Endodermal cell (in vitro differentiated cells): ENCODE measurements at regions not wholly inside any gene's neighbourhood (a gene's known extent, or its start where the extent isn't known, plus 50 kb on each side); places are given as distances from the start of the nearest gene placed in this dataset.

Experiments
- DNase-seq: peaks from one replicate; pipeline ENCODE4 v3.0.0-alpha.2; 2017
- H3K27ac ChIP-seq: 2 replicates; pipeline ENCODE4 v1.5.1; 2013; ENCODE audit warnings: mild to moderate bottlenecking, low read depth, low read length, moderate library complexity
- H3K27me3 ChIP-seq: 2 replicates; pipeline ENCODE4 v1.6.1; 2013; ENCODE audit warnings: mild to moderate bottlenecking, low read length, moderate library complexity; ENCODE audit not compliant: insufficient read depth, control insufficient read depth, poor library complexity, severe bottlenecking
- H3K36me3 ChIP-seq: 2 replicates; pipeline ENCODE4 v1.7.0; 2013; ENCODE audit warnings: mild to moderate bottlenecking, low read length, moderate library complexity; ENCODE audit not compliant: control insufficient read depth, insufficient read depth
- H3K4me1 ChIP-seq: one replicate; pipeline ENCODE4 v1.7.0; 2013; ENCODE audit warnings: low read length; ENCODE audit not compliant: control insufficient read depth, insufficient read depth
- H3K4me3 ChIP-seq: 2 replicates; pipeline ENCODE4 v1.5.1; 2013; ENCODE audit warnings: mild to moderate bottlenecking, low read length, moderate library complexity
- H3K9ac ChIP-seq: 2 replicates; pipeline ENCODE4 v1.6.1; 2013; ENCODE audit warnings: mild to moderate bottlenecking, low read length, moderate library complexity; ENCODE audit not compliant: poor library complexity, severe bottlenecking; ENCODE audit errors: extremely low read depth
- H3K9me3 ChIP-seq: 2 replicates; pipeline ENCODE4 v1.6.1; 2013; ENCODE audit warnings: mild to moderate bottlenecking, low read length, moderate library complexity; ENCODE audit not compliant: control insufficient read depth
- H3K27ac Mint-ChIP-seq: 2 replicates; pipeline ENCODE4 v1.8.0; 2020; ENCODE audit warnings: mixed read lengths
- H3K27me3 Mint-ChIP-seq: 2 replicates; pipeline ENCODE4 v1.8.0; 2021; ENCODE audit warnings: mild to moderate bottlenecking, mixed read lengths; ENCODE audit not compliant: insufficient read depth
- H3K36me3 Mint-ChIP-seq: 2 replicates; pipeline ENCODE4 v1.8.0; 2020; ENCODE audit warnings: low read depth, mixed read lengths
- H3K4me1 Mint-ChIP-seq: 2 replicates; pipeline ENCODE4 v1.8.0; 2020; ENCODE audit warnings: mixed read lengths
- H3K4me3 Mint-ChIP-seq: 2 replicates; pipeline ENCODE4 v1.8.0; 2020; ENCODE audit warnings: mild to moderate bottlenecking, moderate library complexity, mixed read lengths
- H3K9me3 Mint-ChIP-seq: 2 replicates; pipeline ENCODE4 v1.8.0; 2020; ENCODE audit warnings: mild to moderate bottlenecking, mixed read lengths
- WGBS, 2 experiments: methylation state at CpG; one replicate each; pipeline versions ENCODE4 v1.1.5 to v1.1.7; 2013; ENCODE audit warnings: missing lambda C conversion rate in 2 of 2, mixed read lengths in 1 of 2; ENCODE audit not compliant: insufficient coverage in 1 of 2, insufficient read length in 1 of 2; 5-methylcytosine and 5-hydroxymethylcytosine counted together
- TF ChIP-seq, protein P1 (sequence below): fragments of 200-600 bp; sonication (generic); conservative IDR thresholded peaks from 2 replicates; pipeline ENCODE4 v1.5.0; 2021; ENCODE audit warnings: antibody characterized with exemption, mild to moderate bottlenecking

DNA sequence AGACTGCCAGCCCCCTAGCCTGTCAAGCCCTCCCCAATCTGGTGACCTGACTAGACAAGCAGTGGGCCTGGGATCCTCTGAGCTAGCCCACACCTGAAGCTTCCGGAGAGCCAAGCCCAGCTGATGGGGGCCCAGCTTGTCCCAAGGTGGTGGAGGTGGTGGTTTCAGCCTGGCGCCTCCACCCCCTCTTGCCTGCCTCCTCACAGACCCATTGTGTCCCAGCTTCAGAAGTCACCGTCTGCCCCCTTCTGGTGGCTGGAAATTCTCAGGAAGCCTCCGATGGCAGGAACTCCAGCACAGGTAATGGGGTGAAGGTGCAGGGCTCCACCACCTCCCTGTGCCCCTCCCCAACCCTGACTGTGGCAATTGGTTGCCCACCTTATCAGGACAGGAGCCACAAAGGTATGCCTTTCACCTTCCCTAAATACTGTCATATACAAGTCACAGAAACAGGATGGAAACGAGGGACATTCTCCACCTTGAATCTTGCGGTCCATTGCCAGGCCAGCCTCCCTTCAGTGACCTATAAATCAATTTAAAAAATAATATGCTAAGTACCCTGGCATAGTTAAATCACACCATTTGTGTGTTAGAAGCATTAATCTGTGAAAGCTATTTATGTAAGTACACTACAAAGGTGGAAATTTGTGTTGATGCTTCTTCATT is 66.0 kb upstream of the ZNF423 start:
- Histone ChIP-seq H3K27me3 (no peaks in the 10 kb centered on the region), H3K9ac (no peak overlapping the region), H3K27ac (no peak overlapping the region), H3K4me1 (no peaks in the 10 kb centered on the region), H3K36me3 (no peaks in the 10 kb centered on the region), H3K4me3 (no peak overlapping the region), H3K9me3 (no peaks in the 10 kb centered on the region)
- TF ChIP-seq, protein P1, sequence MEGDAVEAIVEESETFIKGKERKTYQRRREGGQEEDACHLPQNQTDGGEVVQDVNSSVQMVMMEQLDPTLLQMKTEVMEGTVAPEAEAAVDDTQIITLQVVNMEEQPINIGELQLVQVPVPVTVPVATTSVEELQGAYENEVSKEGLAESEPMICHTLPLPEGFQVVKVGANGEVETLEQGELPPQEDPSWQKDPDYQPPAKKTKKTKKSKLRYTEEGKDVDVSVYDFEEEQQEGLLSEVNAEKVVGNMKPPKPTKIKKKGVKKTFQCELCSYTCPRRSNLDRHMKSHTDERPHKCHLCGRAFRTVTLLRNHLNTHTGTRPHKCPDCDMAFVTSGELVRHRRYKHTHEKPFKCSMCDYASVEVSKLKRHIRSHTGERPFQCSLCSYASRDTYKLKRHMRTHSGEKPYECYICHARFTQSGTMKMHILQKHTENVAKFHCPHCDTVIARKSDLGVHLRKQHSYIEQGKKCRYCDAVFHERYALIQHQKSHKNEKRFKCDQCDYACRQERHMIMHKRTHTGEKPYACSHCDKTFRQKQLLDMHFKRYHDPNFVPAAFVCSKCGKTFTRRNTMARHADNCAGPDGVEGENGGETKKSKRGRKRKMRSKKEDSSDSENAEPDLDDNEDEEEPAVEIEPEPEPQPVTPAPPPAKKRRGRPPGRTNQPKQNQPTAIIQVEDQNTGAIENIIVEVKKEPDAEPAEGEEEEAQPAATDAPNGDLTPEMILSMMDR: peak; percentile 93
- no peaks in the 10 kb centered on the region for H3K9me3 Mint-ChIP-seq
- DNase-seq: peak; percentile 96
- H3K27me3 Mint-ChIP-seq: no peaks in the 10 kb centered on the region
- H3K4me1 Mint-ChIP-seq: peaks cover 4% of the 10 kb centered on the region
- H3K36me3 Mint-ChIP-seq: no peaks in the 10 kb centered on the region
- H3K27ac Mint-ChIP-seq: no peak overlapping the region
- H3K4me3 Mint-ChIP-seq: no peak overlapping the region
- 17 to 43% methylated on average over 2 to 6 of the region's 6 CpGs for WGBS, 2 experiments

DNA sequence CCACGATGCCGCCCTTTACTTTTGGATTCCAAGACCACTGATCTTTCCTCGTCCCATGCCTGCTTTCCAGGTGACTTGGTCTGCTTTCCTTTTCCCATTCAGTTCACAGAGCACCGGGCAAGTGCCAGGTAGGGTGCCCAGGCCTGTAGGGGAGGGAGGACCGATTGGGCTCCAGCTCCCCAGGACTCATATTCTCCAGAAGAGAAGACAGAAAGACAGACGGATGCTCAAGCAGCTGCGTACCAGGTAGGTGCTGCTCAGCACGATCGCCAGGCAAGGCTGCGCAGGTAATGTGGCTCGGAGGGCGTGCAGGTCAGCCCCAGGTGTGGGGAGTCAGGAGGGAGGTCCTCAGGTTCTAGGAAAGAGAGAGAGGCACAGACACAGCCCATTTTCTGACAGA is 67.5 kb upstream of the ZNF423 start:
- no peak for DNase-seq
- H3K9me3 Mint-ChIP-seq: no peaks in the 10 kb centered on the region
- WGBS, 2 experiments: 92 to 95% methylated on average over 4 to 12 of the region's 12 CpGs
- H3K27me3 Mint-ChIP-seq: no peaks in the 10 kb centered on the region
- H3K9ac ChIP-seq: no peak overlapping the region
- no peak overlapping the region for H3K27ac Mint-ChIP-seq
- H3K9me3 ChIP-seq: no peaks in the 10 kb centered on the region
- H3K4me1 Mint-ChIP-seq: peaks cover 4% of the 10 kb centered on the region
- no peaks in the 10 kb centered on the region for H3K4me1 ChIP-seq
- H3K36me3 ChIP-seq: no peaks in the 10 kb centered on the region
- no peak overlapping the region for H3K4me3 Mint-ChIP-seq
- no peak overlapping the region for H3K27ac ChIP-seq
- no peak overlapping the region for H3K4me3 ChIP-seq
- TF ChIP-seq, protein P1: no peak
- H3K27me3 ChIP-seq: no peaks in the 10 kb centered on the region
- H3K36me3 Mint-ChIP-seq: no peaks in the 10 kb centered on the region

DNA sequence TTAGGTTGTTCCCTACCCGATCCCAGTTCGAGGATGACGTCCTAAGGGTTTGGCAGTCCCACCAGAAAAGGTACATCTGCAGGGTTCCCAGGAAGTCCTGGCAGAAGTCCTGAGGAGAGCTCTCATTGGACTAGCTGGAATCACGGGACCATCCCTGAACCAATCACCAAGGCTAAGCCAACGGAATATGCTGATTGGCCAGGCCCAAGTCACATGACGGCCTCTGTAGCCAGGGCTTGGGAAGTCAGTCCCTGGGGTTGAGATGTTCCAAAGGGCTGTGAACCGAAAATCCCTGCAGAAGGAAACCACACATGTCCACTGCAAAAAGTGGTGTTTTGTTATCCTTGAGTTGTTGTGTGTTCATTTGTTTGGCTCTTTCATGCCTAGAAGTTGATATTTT is 68.2 kb upstream of the ZNF423 start:
- H3K27me3 Mint-ChIP-seq: no peaks in the 10 kb centered on the region
- no peak overlapping the region for H3K27ac Mint-ChIP-seq
- H3K4me3 Mint-ChIP-seq: no peak overlapping the region
- H3K36me3 Mint-ChIP-seq: no peaks in the 10 kb centered on the region
- Histone ChIP-seq H3K36me3 (no peaks in the 10 kb centered on the region), H3K27ac (no peak overlapping the region), H3K4me1 (no peaks in the 10 kb centered on the region), H3K9me3 (no peaks in the 10 kb centered on the region), H3K4me3 (no peak overlapping the region), H3K27me3 (no peaks in the 10 kb centered on the region), H3K9ac (no peak overlapping the region)
- peak; percentile 64 for DNase-seq
- H3K9me3 Mint-ChIP-seq: no peaks in the 10 kb centered on the region
- H3K4me1 Mint-ChIP-seq: peaks cover 4% of the 10 kb centered on the region
- 85 to 93% methylated on average over 5 to 7 of the region's 7 CpGs for WGBS, 2 experiments
- TF ChIP-seq, protein P1: no peak
